ENCODE measurements at regions not wholly inside any gene's neighbourhood (a gene's known extent, or its start where the extent isn't known, plus 50 kb on each side); places are given as distances from the start of the nearest gene placed in this dataset.

- no peak overlapping the region for H3K4me3 ChIP-seq (ENCODE audit: low read length)
- H3K9me3 ChIP-seq (replicated peaks; ENCODE audit: control insufficient read depth, low read depth, low read length) = no peaks in the 10 kb centered on the region
- H3K36me3 ChIP-seq (ENCODE audit: control insufficient read depth, insufficient read depth, low read length) = no peaks in the 10 kb centered on the region
- no peak overlapping the region for H3K27ac ChIP-seq (ENCODE audit: low read length)
- H3K4me1 ChIP-seq (ENCODE audit: control insufficient read depth, insufficient read depth, low read length) = no peaks in the 10 kb centered on the region
- DNase-seq = no peak
- no CpG with 5 or more reads among the region's 1 CpG for WGBS (ENCODE audit: insufficient coverage)
- H3K27me3 ChIP-seq (ENCODE audit: control insufficient read depth, insufficient read depth, low read length) = peaks cover 12% of the 10 kb centered on the region
These were observed 503.8 kb downstream of the NPHP4 start for GRCh38 chr1:5488448-5488847.

GRCh38 chr1:5485968-5486696, 506.1 kb downstream of the NPHP4 start:
- Histone ChIP-seq H3K36me3 (ENCODE audit: control insufficient read depth, insufficient read depth, low read length) (no peaks in the 10 kb centered on the region), H3K4me1 (ENCODE audit: control insufficient read depth, insufficient read depth, low read length) (no peaks in the 10 kb centered on the region), H3K27ac (ENCODE audit: low read length) (no peak overlapping the region), H3K4me3 (ENCODE audit: low read length) (no peak overlapping the region), H3K27me3 (ENCODE audit: control insufficient read depth, insufficient read depth, low read length) (peaks cover 19% of the 10 kb centered on the region), H3K9me3 (replicated peaks; ENCODE audit: control insufficient read depth, low read depth, low read length) (no peaks in the 10 kb centered on the region)
- no peak for DNase-seq
- WGBS (ENCODE audit: insufficient coverage) = 73% methylated on average over 6 of the region's 7 CpGs

GRCh38 chr1:5485436-5485835, 506.8 kb downstream of the NPHP4 start:
- no peak overlapping the region for H3K27ac ChIP-seq (ENCODE audit: low read length)
- no peak overlapping the region for H3K4me3 ChIP-seq (ENCODE audit: low read length)
- DNase-seq = no peak
- no peaks in the 10 kb centered on the region for H3K9me3 ChIP-seq (replicated peaks; ENCODE audit: control insufficient read depth, low read depth, low read length)
- H3K36me3 ChIP-seq (ENCODE audit: control insufficient read depth, insufficient read depth, low read length) = no peaks in the 10 kb centered on the region
- peaks cover 20% of the 10 kb centered on the region for H3K27me3 ChIP-seq (ENCODE audit: control insufficient read depth, insufficient read depth, low read length)
- no peaks in the 10 kb centered on the region for H3K4me1 ChIP-seq (ENCODE audit: control insufficient read depth, insufficient read depth, low read length)
- 88% methylated on average over 2 of the region's 2 CpGs for WGBS (ENCODE audit: insufficient coverage)

- no peaks in the 10 kb centered on the region for H3K36me3 ChIP-seq (ENCODE audit: control insufficient read depth, insufficient read depth, low read length)
- H3K9me3 ChIP-seq (replicated peaks; ENCODE audit: control insufficient read depth, low read depth, low read length) = no peaks in the 10 kb centered on the region
- WGBS (ENCODE audit: insufficient coverage) = 71% methylated on average over 11 of the region's 15 CpGs
- H3K27me3 ChIP-seq (ENCODE audit: control insufficient read depth, insufficient read depth, low read length) = peaks cover 23% of the 10 kb centered on the region
- no peaks in the 10 kb centered on the region for H3K4me1 ChIP-seq (ENCODE audit: control insufficient read depth, insufficient read depth, low read length)
- no peak overlapping the region for H3K4me3 ChIP-seq (ENCODE audit: low read length)
- no peak for DNase-seq
- H3K27ac ChIP-seq (ENCODE audit: low read length) = no peak overlapping the region
These were observed 507.6 kb downstream of the NPHP4 start for GRCh38 chr1:5484451-5485165.

- H3K27me3 ChIP-seq (ENCODE audit: control insufficient read depth, insufficient read depth, low read length) = peaks cover 40% of the 10 kb centered on the region
- H3K27ac ChIP-seq (ENCODE audit: low read length) = no peak overlapping the region
- DNase-seq = no peak
- no peaks in the 10 kb centered on the region for H3K4me1 ChIP-seq (ENCODE audit: control insufficient read depth, insufficient read depth, low read length)
- H3K9me3 ChIP-seq (replicated peaks; ENCODE audit: control insufficient read depth, low read depth, low read length) = no peaks in the 10 kb centered on the region
- no peak overlapping the region for H3K4me3 ChIP-seq (ENCODE audit: low read length)
- H3K36me3 ChIP-seq (ENCODE audit: control insufficient read depth, insufficient read depth, low read length) = no peaks in the 10 kb centered on the region
- WGBS (ENCODE audit: insufficient coverage) = 34% methylated on average over 8 of the region's 10 CpGs
These were observed 510.3 kb downstream of the NPHP4 start for GRCh38 chr1:5481889-5482288.

- H3K27me3 ChIP-seq (ENCODE audit: control insufficient read depth, insufficient read depth, low read length) = peaks cover 42% of the 10 kb centered on the region
- no peak for DNase-seq
- H3K4me3 ChIP-seq (ENCODE audit: low read length) = no peak overlapping the region
- no peak overlapping the region for H3K27ac ChIP-seq (ENCODE audit: low read length)
- H3K9me3 ChIP-seq (replicated peaks; ENCODE audit: control insufficient read depth, low read depth, low read length) = no peaks in the 10 kb centered on the region
- WGBS (ENCODE audit: insufficient coverage) = 100% methylated on average over 1 of the region's 10 CpGs
- H3K36me3 ChIP-seq (ENCODE audit: control insufficient read depth, insufficient read depth, low read length) = no peaks in the 10 kb centered on the region
- H3K4me1 ChIP-seq (ENCODE audit: control insufficient read depth, insufficient read depth, low read length) = no peaks in the 10 kb centered on the region
These were observed 511.3 kb downstream of the NPHP4 start for GRCh38 chr1:5480906-5481305.

- H3K27me3 ChIP-seq (ENCODE audit: control insufficient read depth, insufficient read depth, low read length) = peaks cover 42% of the 10 kb centered on the region
- WGBS (ENCODE audit: insufficient coverage) = 71% methylated on average over 27 of the region's 28 CpGs
- no peak overlapping the region for H3K4me3 ChIP-seq (ENCODE audit: low read length)
- no peak overlapping the region for H3K27ac ChIP-seq (ENCODE audit: low read length)
- no peaks in the 10 kb centered on the region for H3K36me3 ChIP-seq (ENCODE audit: control insufficient read depth, insufficient read depth, low read length)
- DNase-seq = no peak
- no peaks in the 10 kb centered on the region for H3K4me1 ChIP-seq (ENCODE audit: control insufficient read depth, insufficient read depth, low read length)
- H3K9me3 ChIP-seq (replicated peaks; ENCODE audit: control insufficient read depth, low read depth, low read length) = no peaks in the 10 kb centered on the region
These were observed 512.2 kb downstream of the NPHP4 start for GRCh38 chr1:5479876-5480646.

GRCh38 chr1:5478961-5479360, 513.3 kb downstream of the NPHP4 start:
- WGBS (ENCODE audit: insufficient coverage) = 53% methylated on average over 7 of the region's 9 CpGs
- DNase-seq = no peak
- Histone ChIP-seq H3K27ac (ENCODE audit: low read length) (no peak overlapping the region), H3K4me3 (ENCODE audit: low read length) (no peak overlapping the region), H3K27me3 (ENCODE audit: control insufficient read depth, insufficient read depth, low read length) (peaks cover 37% of the 10 kb centered on the region), H3K4me1 (ENCODE audit: control insufficient read depth, insufficient read depth, low read length) (no peaks in the 10 kb centered on the region), H3K9me3 (replicated peaks; ENCODE audit: control insufficient read depth, low read depth, low read length) (no peaks in the 10 kb centered on the region), H3K36me3 (ENCODE audit: control insufficient read depth, insufficient read depth, low read length) (no peaks in the 10 kb centered on the region)

GRCh38 chr1:5478156-5478695, 514.0 kb downstream of the NPHP4 start:
- no peaks in the 10 kb centered on the region for H3K4me1 ChIP-seq (ENCODE audit: control insufficient read depth, insufficient read depth, low read length)
- DNase-seq = no peak
- peaks cover 37% of the 10 kb centered on the region for H3K27me3 ChIP-seq (ENCODE audit: control insufficient read depth, insufficient read depth, low read length)
- H3K9me3 ChIP-seq (replicated peaks; ENCODE audit: control insufficient read depth, low read depth, low read length) = no peaks in the 10 kb centered on the region
- H3K27ac ChIP-seq (ENCODE audit: low read length) = no peak overlapping the region
- H3K4me3 ChIP-seq (ENCODE audit: low read length) = no peak overlapping the region
- no peaks in the 10 kb centered on the region for H3K36me3 ChIP-seq (ENCODE audit: control insufficient read depth, insufficient read depth, low read length)
- WGBS (ENCODE audit: insufficient coverage) = 100% methylated on average over 1 of the region's 6 CpGs

- Histone ChIP-seq H3K27me3 (ENCODE audit: control insufficient read depth, insufficient read depth, low read length) (peaks cover 37% of the 10 kb centered on the region), H3K4me1 (ENCODE audit: control insufficient read depth, insufficient read depth, low read length) (no peaks in the 10 kb centered on the region), H3K9me3 (replicated peaks; ENCODE audit: control insufficient read depth, low read depth, low read length) (no peaks in the 10 kb centered on the region), H3K4me3 (ENCODE audit: low read length) (no peak overlapping the region), H3K27ac (ENCODE audit: low read length) (no peak overlapping the region), H3K36me3 (ENCODE audit: control insufficient read depth, insufficient read depth, low read length) (no peaks in the 10 kb centered on the region)
- 84% methylated on average over 6 of the region's 11 CpGs for WGBS (ENCODE audit: insufficient coverage)
- no peak for DNase-seq
These were observed 514.5 kb downstream of the NPHP4 start for GRCh38 chr1:5477716-5478115.
